ENCODE measurements at regions not wholly inside any gene's neighbourhood (a gene's known extent, or its start where the extent isn't known, plus 50 kb on each side); places are given as distances from the start of the nearest gene placed in this dataset.
A peak's percentile ranks its signal among the peaks of the same experiment; 100 is the strongest.

DNA sequence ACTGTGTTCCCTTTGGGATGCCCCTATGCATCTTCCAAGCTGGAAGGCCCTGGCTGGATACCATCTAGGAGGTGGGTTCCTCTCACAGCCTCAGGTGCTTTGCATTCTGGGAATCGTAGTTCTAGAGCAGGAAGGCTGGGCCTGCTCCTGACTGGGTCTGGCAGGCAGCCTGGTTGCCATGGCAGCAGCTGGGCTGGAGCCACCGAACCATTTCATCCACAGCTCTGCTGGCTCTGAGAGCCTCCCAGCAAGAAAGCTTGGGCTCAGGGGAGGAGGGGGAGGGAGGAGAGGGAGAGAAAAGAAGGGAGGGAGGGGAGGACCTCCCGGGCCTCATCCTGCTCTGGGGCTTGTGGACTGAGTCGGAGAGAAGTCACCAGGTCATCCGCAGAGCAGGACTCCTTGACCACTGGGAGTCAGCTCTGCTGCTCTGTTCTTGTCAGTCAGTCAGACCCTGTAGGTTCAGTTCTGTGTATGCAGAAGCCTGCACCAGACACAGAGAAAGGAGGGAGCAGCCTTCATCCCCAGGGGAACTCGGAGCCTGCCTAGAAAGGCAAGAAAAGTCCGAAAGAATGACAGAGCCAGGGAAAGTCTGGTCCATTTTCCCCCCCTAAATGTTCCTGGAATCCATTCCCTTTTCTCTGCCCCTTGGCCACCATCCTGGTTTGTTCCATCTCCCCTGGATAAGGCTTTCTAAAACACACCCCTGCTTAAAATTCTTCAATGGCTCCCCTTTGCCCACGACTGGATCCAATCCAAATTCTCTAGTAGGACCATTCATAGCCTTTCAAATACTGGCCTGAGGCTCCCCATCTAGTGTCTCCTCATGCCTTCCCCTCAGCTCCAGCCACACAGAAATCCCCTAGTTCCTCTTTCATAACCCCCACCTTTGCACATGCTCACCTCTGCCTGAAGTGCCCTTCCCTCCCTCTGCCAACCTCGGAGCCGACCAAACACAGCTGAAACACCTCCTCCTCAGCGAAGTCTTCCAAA is 65.4 kb upstream of the ARAP3 start (continued):
- TF ChIP-seq, protein P1, sequence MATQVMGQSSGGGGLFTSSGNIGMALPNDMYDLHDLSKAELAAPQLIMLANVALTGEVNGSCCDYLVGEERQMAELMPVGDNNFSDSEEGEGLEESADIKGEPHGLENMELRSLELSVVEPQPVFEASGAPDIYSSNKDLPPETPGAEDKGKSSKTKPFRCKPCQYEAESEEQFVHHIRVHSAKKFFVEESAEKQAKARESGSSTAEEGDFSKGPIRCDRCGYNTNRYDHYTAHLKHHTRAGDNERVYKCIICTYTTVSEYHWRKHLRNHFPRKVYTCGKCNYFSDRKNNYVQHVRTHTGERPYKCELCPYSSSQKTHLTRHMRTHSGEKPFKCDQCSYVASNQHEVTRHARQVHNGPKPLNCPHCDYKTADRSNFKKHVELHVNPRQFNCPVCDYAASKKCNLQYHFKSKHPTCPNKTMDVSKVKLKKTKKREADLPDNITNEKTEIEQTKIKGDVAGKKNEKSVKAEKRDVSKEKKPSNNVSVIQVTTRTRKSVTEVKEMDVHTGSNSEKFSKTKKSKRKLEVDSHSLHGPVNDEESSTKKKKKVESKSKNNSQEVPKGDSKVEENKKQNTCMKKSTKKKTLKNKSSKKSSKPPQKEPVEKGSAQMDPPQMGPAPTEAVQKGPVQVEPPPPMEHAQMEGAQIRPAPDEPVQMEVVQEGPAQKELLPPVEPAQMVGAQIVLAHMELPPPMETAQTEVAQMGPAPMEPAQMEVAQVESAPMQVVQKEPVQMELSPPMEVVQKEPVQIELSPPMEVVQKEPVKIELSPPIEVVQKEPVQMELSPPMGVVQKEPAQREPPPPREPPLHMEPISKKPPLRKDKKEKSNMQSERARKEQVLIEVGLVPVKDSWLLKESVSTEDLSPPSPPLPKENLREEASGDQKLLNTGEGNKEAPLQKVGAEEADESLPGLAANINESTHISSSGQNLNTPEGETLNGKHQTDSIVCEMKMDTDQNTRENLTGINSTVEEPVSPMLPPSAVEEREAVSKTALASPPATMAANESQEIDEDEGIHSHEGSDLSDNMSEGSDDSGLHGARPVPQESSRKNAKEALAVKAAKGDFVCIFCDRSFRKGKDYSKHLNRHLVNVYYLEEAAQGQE (tag by site-specific recombination; IDR thresholded peaks at IDR 0.05), result no peak
- TF ChIP-seq ZNF600 (tag by site-specific recombination; IDR thresholded peaks at IDR 0.05), result 0 out of 2 replicates have a peak, but pooled peaks have one; percentile 24
- no peak for TF ChIP-seq ZNF791 (tag by site-specific recombination; IDR thresholded peaks at IDR 0.05)
- TF ChIP-seq ZNF768 (tag by site-specific recombination; IDR thresholded peaks at IDR 0.05), result no peak
- TF ChIP-seq, protein P2, sequence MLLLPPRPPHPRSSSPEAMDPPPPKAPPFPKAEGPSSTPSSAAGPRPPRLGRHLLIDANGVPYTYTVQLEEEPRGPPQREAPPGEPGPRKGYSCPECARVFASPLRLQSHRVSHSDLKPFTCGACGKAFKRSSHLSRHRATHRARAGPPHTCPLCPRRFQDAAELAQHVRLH (tag by site-specific recombination; IDR thresholded peaks at IDR 0.05), result no peak
- TF ChIP-seq, protein P3, sequence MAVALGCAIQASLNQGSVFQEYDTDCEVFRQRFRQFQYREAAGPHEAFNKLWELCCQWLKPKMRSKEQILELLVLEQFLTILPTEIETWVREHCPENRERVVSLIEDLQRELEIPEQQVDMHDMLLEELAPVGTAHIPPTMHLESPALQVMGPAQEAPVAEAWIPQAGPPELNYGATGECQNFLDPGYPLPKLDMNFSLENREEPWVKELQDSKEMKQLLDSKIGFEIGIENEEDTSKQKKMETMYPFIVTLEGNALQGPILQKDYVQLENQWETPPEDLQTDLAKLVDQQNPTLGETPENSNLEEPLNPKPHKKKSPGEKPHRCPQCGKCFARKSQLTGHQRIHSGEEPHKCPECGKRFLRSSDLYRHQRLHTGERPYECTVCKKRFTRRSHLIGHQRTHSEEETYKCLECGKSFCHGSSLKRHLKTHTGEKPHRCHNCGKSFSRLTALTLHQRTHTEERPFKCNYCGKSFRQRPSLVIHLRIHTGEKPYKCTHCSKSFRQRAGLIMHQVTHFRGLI (tag by site-specific recombination; IDR thresholded peaks at IDR 0.05), result peak; percentile 68; the same call in 1 of the 2 replicates

DNA sequence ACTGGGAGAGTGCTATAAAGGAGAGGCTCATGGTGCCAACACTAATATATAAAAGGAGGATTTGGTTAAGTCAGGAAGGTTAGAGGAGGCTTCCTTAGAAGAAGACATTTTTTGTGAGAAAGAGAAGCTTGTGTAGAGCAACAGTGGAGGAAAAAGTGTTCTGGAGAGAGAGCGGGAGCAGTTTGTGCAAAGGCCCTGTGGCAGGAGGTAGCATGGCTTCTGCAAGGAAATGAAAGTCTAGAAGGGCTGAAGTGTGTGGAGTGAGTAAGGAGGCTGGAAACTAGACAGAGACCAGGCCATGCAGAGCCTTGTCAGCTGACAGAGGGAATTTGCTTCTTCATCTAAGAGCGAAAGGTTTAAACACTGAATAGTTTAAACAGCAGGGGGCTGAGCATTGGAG is 64.4 kb upstream of the ARAP3 start:
- H3K4me1 ChIP-seq (ENCODE audit: control insufficient read depth, insufficient read depth, low read length), result 0 out of 2 replicates have a peak, but pooled peaks cover 5% of the 10 kb centered on the region
- ChIA-PET POLR2A (no interaction called here), CTCF (interaction anchor here (0.6 kb wide), 1 partner anchor 11 kb away, joined by 5 read pairs; no protein-coding TSS in a partner anchor)
- no peak overlapping the region for H3K4me3 ChIP-seq (ENCODE audit: low read depth, low read length)
- no peaks in the 10 kb centered on the region for H3K9me3 ChIP-seq (ENCODE audit: control insufficient read depth, insufficient read depth, low read depth, low read length)
- no peaks in the 10 kb centered on the region for H3K36me3 ChIP-seq (ENCODE audit: control insufficient read depth in 2 of 2, insufficient read depth in 1 of 2, low read length in 2 of 2)
- no peak for TF ChIP-seq ZNF302 (tag by site-specific recombination; IDR thresholded peaks at IDR 0.05; ENCODE audit: low read depth)
- TF ChIP-seq PRDM1 (tag by site-specific recombination; IDR thresholded peaks at IDR 0.05), result 0 out of 2 replicates have a peak, but pooled peaks have one; percentile 13
- no peak for TF ChIP-seq ZSCAN16 (tag by site-specific recombination; IDR thresholded peaks at IDR 0.05)
- TF ChIP-seq ZNF169 (tag by site-specific recombination; IDR thresholded peaks at IDR 0.05), result no peak
- no peak for TF ChIP-seq ZNF624 (tag by site-specific recombination; IDR thresholded peaks at IDR 0.05)
- TF ChIP-seq ZNF530 (tag by site-specific recombination; IDR thresholded peaks at IDR 0.05; ENCODE audit: low read depth), result no peak
- no peak for TF ChIP-seq ZXDB (tag by site-specific recombination; IDR thresholded peaks at IDR 0.05)
- TF ChIP-seq ZNF768 (tag by site-specific recombination; IDR thresholded peaks at IDR 0.05), result no peak
- TF ChIP-seq ZNF140 (tag by site-specific recombination; IDR thresholded peaks at IDR 0.05), result no peak
- TF ChIP-seq ZNF501 (tag by site-specific recombination; IDR thresholded peaks at IDR 0.05), result no peak
- TF ChIP-seq, protein P4, sequence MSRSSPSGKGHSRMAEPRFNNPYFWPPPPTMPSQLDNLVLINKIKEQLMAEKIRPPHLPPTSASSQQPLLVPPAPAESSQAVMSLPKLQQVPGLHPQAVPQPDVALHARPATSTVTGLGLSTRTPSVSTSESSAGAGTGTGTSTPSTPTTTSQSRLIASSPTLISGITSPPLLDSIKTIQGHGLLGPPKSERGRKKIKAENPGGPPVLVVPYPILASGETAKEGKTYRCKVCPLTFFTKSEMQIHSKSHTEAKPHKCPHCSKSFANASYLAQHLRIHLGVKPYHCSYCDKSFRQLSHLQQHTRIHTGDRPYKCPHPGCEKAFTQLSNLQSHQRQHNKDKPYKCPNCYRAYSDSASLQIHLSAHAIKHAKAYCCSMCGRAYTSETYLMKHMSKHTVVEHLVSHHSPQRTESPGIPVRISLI (tag by site-specific recombination; IDR thresholded peaks at IDR 0.05), result no peak
- TF ChIP-seq ZNF623 (tag by site-specific recombination; IDR thresholded peaks at IDR 0.05), result peak; percentile 96
- TF ChIP-seq ZFP3 (tag by site-specific recombination; IDR thresholded peaks at IDR 0.05; ENCODE audit: low read depth), result no peak
- TF ChIP-seq ZNF621 (tag by site-specific recombination; IDR thresholded peaks at IDR 0.05), result no peak
- TF ChIP-seq ZSCAN23 (tag by site-specific recombination; IDR thresholded peaks at IDR 0.05), result no peak
- no peak overlapping the region for H3K27ac ChIP-seq (ENCODE audit: extremely low read depth, low read depth, low read length)
